ENCODE measurements at regions not wholly inside any gene's neighbourhood (a gene's known extent, or its start where the extent isn't known, plus 50 kb on each side); places are given as distances from the start of the nearest gene placed in this dataset.

DNA sequence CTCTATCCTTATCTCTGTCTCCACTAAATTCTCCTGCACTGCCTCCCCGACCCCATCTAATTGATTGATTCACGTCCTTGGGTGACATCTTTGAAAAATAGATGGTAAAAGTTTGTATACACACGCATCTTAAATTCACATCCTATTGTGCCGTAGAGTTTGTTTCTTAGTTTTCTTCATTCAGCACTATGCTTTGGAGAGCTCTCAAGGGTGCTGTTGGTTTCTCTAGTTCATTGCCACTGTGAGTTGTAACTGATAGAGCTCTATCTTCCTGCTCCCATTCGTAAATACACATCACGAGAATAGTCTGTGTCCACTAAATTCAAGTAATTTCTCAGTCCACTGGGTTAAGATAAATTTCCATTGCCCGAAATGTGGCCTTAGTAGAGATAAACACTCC is 1537.4 kb downstream of the AACS start:
- no peak for TF ChIP-seq EP300 (IDR thresholded peaks at IDR 0.05)
- TF ChIP-seq, protein P1, sequence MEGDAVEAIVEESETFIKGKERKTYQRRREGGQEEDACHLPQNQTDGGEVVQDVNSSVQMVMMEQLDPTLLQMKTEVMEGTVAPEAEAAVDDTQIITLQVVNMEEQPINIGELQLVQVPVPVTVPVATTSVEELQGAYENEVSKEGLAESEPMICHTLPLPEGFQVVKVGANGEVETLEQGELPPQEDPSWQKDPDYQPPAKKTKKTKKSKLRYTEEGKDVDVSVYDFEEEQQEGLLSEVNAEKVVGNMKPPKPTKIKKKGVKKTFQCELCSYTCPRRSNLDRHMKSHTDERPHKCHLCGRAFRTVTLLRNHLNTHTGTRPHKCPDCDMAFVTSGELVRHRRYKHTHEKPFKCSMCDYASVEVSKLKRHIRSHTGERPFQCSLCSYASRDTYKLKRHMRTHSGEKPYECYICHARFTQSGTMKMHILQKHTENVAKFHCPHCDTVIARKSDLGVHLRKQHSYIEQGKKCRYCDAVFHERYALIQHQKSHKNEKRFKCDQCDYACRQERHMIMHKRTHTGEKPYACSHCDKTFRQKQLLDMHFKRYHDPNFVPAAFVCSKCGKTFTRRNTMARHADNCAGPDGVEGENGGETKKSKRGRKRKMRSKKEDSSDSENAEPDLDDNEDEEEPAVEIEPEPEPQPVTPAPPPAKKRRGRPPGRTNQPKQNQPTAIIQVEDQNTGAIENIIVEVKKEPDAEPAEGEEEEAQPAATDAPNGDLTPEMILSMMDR (IDR thresholded peaks at IDR 0.05), result no peak
- no peak for TF ChIP-seq POLR2A (IDR thresholded peaks at IDR 0.05; ENCODE audit: low read depth)
